ENCODE measurements at regions not wholly inside any gene's neighbourhood (a gene's known extent, or its start where the extent isn't known, plus 50 kb on each side); places are given as distances from the start of the nearest gene placed in this dataset.
"Not testable (repeated sequence)": the region's sequence is repeated elsewhere in the genome, so short reads cannot be mapped to it uniquely, and the experiment has no call there.

DNA sequence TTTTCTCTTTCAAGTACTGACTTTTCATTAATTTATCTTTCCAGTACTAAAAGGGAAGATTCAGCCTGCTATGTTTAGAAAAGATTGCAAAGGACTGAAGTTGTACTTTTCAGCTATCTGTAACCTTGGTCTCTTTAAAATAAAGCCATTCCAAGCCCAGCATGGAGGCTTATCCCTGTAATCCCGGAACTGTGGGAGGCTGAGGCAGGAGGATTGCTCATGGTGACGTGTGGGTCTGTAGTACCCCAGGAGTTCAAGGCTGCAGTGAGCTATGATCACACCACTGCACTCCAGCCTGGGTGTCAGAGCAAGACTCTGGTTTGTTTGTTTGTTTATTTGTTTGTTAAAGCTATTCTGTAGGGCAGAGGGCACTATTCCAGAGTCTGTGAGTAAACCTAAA is 50.6 kb upstream of the TMEM170B start:
- POLR2A ChIA-PET: no interaction called here
- Mint-ChIP-seq H3K4me1 (no peaks in the 10 kb centered on the region), H3K27ac (no peak overlapping the region), H3K36me3 (no peaks in the 10 kb centered on the region), H3K27me3 (no peaks in the 10 kb centered on the region), H3K4me3 (no peak overlapping the region), H3K9me3 (no peaks in the 10 kb centered on the region)
- ATAC-seq (no peak), DNase-seq (no peak)

DNA sequence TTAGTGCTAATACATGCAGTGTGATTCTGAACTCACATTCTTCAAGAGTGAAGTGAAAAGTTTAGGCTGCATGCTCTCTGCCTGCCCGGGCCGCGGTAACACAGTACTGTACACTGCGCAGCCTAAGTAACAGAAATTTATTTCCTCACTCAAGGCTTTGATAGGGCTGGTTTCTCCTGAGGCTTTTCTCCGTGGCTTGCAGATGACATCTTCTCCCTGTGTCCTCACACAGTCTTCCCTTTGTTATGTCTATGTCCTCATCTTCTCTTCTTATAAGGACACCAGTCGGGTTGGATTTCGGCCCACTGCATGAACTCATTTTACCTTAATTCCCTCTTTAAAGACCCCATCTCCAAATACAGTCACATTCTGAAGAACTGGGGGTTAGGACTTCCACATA is 51.1 kb upstream of the TMEM170B start:
- ATAC-seq (no peak), DNase-seq (no peak)
- H3K9me3 Mint-ChIP-seq: no peaks in the 10 kb centered on the region
- no peaks in the 10 kb centered on the region for H3K4me1 Mint-ChIP-seq
- POLR2A ChIA-PET: no interaction called here
- no peaks in the 10 kb centered on the region for H3K36me3 Mint-ChIP-seq
- H3K27me3 Mint-ChIP-seq: no peaks in the 10 kb centered on the region
- no peak overlapping the region for H3K4me3 Mint-ChIP-seq
- H3K27ac Mint-ChIP-seq: no peak overlapping the region

GRCh38 chr6:11486051-11486450 is 51.5 kb upstream of the TMEM170B start:
- H3K27me3 Mint-ChIP-seq: no peaks in the 10 kb centered on the region
- no peaks in the 10 kb centered on the region for H3K9me3 Mint-ChIP-seq
- H3K4me3 Mint-ChIP-seq: no peak overlapping the region
- H3K4me1 Mint-ChIP-seq: no peaks in the 10 kb centered on the region
- DNase-seq (no peak), ATAC-seq (no peak)
- POLR2A ChIA-PET: interaction anchor here (0.7 kb wide), 1 partner anchor 60 kb away, joined by 3 read pairs; no protein-coding TSS in a partner anchor
- H3K36me3 Mint-ChIP-seq: no peaks in the 10 kb centered on the region
- H3K27ac Mint-ChIP-seq: no peak overlapping the region

GRCh38 chr6:11485271-11485670 is 52.3 kb upstream of the TMEM170B start:
- POLR2A ChIA-PET: interaction anchor here (0.7 kb wide), 1 partner anchor 61 kb away, joined by 3 read pairs; no protein-coding TSS in a partner anchor

GRCh38 chr6:11484441-11484840 is 53.1 kb upstream of the TMEM170B start:
- POLR2A ChIA-PET: no interaction called here

More at GRCh38 chr6:11485271-11485670, 52.3 kb upstream of the TMEM170B start:
- Mint-ChIP-seq H3K36me3 (no peaks in the 10 kb centered on the region), H3K9me3 (no peaks in the 10 kb centered on the region), H3K27ac (no peak overlapping the region), H3K27me3 (peaks cover 0 to under 1% (median 0%) of the 10 kb centered on the region in 5 donors), H3K4me3 (no peak overlapping the region), H3K4me1 (no peaks in the 10 kb centered on the region)
- ATAC-seq (no peak), DNase-seq (no peak)

GRCh38 chr6:11482616-11483015 is 54.9 kb upstream of the TMEM170B start:
- no peak for DNase-seq
- ATAC-seq: no peak
- Mint-ChIP-seq H3K4me3 (no peak overlapping the region), H3K27me3 (peaks cover 0 to 2% (median 0%) of the 10 kb centered on the region in 5 donors), H3K36me3 (no peaks in the 10 kb centered on the region), H3K4me1 (no peaks in the 10 kb centered on the region), H3K9me3 (no peaks in the 10 kb centered on the region), H3K27ac (no peak overlapping the region)
- POLR2A ChIA-PET: no interaction called here

More at GRCh38 chr6:11484441-11484840, 53.1 kb upstream of the TMEM170B start:
- H3K9me3 Mint-ChIP-seq: no peaks in the 10 kb centered on the region
- H3K36me3 Mint-ChIP-seq: no peaks in the 10 kb centered on the region
- peaks cover 0 to 2% (median 0%) of the 10 kb centered on the region in 5 donors for H3K27me3 Mint-ChIP-seq
- H3K27ac Mint-ChIP-seq: no peak overlapping the region
- ATAC-seq (no peak), DNase-seq (no peak)
- no peak overlapping the region for H3K4me3 Mint-ChIP-seq
- H3K4me1 Mint-ChIP-seq: no peaks in the 10 kb centered on the region

DNA sequence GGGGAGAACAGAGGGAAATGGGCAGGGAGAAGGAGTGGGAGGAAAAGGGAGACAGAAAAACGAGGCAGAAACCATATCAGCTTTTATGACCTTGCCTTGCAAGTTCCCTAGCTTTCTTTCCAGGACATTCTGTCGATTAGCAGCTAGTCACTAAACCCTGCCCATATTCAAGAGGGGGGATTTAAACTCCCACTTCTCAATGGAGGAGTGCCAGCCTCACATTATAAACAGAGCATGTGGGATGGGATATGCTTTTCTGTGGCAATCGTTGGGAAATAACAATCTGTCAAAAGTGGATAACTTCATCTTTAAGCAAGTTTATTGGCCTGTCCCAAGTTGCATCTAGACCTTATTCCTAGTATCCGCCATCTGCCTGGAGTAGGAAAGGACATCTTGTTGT is 57.0 kb upstream of the TMEM170B start:
- H3K9me3 Mint-ChIP-seq: no peaks in the 10 kb centered on the region
- no peak overlapping the region for H3K4me3 Mint-ChIP-seq
- no peak for DNase-seq
- POLR2A ChIA-PET: no interaction called here
- no peaks in the 10 kb centered on the region for H3K4me1 Mint-ChIP-seq
- H3K27ac Mint-ChIP-seq: no peak overlapping the region
- no peak for ATAC-seq
- peaks cover 0 to 9% (median 0%) of the 10 kb centered on the region in 5 donors for H3K27me3 Mint-ChIP-seq
- H3K36me3 Mint-ChIP-seq: no peaks in the 10 kb centered on the region

- ATAC-seq (no peak), DNase-seq (no peak)
- Mint-ChIP-seq H3K9me3 (no peaks in the 10 kb centered on the region), H3K4me1 (no peaks in the 10 kb centered on the region), H3K4me3 (no peak overlapping the region), H3K27me3 (peaks cover 2 to 12% (median 5%) of the 10 kb centered on the region in 5 donors), H3K36me3 (no peaks in the 10 kb centered on the region), H3K27ac (no peak overlapping the region)
- POLR2A ChIA-PET: no interaction called here
Observed at GRCh38 chr6:11479296-11479695, 58.3 kb upstream of the TMEM170B start.

GRCh38 chr6:11478586-11478985 is 59.0 kb upstream of the TMEM170B start:
- Mint-ChIP-seq H3K27me3 (peaks cover 2 to 15% (median 7%) of the 10 kb centered on the region in 5 donors), H3K36me3 (no peaks in the 10 kb centered on the region), H3K27ac (no peak overlapping the region), H3K4me3 (no peak overlapping the region), H3K4me1 (no peaks in the 10 kb centered on the region), H3K9me3 (no peaks in the 10 kb centered on the region)
- no peak for ATAC-seq
- POLR2A ChIA-PET: no interaction called here
- no peak for DNase-seq

GRCh38 chr6:11475016-11475415 is 62.5 kb upstream of the TMEM170B start:
- Mint-ChIP-seq H3K36me3 (no peaks in the 10 kb centered on the region), H3K27ac (no peak overlapping the region), H3K9me3 (no peaks in the 10 kb centered on the region), H3K4me1 (no peaks in the 10 kb centered on the region), H3K27me3 (peaks cover 2 to 15% (median 6%) of the 10 kb centered on the region in 5 donors), H3K4me3 (no peak overlapping the region)
- ATAC-seq: no peak
- DNase-seq: no peak
- POLR2A ChIA-PET: no interaction called here

GRCh38 chr6:11473008-11473740 is 64.4 kb upstream of the TMEM170B start:
- Mint-ChIP-seq H3K27me3 (peaks cover 2 to 15% (median 6%) of the 10 kb centered on the region in 5 donors), H3K36me3 (no peaks in the 10 kb centered on the region), H3K4me1 (peaks cover 0 to 8% (median 0%) of the 10 kb centered on the region in 4 donors), H3K4me3 (no peak overlapping the region), H3K27ac (no peak overlapping the region), H3K9me3 (no peaks in the 10 kb centered on the region)
- DNase-seq (no peak), ATAC-seq (no peak)
- POLR2A ChIA-PET: no interaction called here

- POLR2A ChIA-PET: no interaction called here
- DNase-seq: no peak
- H3K4me1 Mint-ChIP-seq: peaks cover 0 to 22% (median 0%) of the 10 kb centered on the region in 4 donors
- H3K27ac Mint-ChIP-seq: no peak overlapping the region
- no peak for ATAC-seq
- H3K9me3 Mint-ChIP-seq: no peaks in the 10 kb centered on the region
- H3K4me3 Mint-ChIP-seq: no peak overlapping the region
- no peaks in the 10 kb centered on the region for H3K36me3 Mint-ChIP-seq
- peaks cover 2 to 12% (median 6%) of the 10 kb centered on the region in 5 donors for H3K27me3 Mint-ChIP-seq
Observed at GRCh38 chr6:11471261-11471660, 66.3 kb upstream of the TMEM170B start.

DNA sequence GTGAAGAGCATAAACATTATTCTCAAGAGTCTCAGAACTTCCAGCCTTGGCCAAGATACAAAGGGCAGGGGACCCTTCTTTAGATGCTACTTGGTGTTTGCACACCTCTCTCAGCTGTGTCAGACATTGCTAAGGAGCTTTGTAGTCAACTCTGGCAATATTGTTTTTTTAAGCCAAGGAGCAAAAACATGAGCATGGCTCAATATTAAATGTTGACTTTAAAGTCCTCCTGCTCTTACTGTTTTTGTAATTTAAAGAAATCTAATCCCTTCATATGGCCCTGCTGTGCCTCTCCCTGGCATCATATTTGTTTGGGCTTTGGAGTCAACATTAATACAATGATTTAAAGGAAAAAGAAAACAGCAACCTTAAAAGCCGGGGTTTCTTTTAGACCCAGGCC is 67.9 kb upstream of the TMEM170B start:
- Mint-ChIP-seq H3K4me3 (no peak overlapping the region), H3K9me3 (no peaks in the 10 kb centered on the region), H3K4me1 (peaks cover 0 to 22% (median 0%) of the 10 kb centered on the region in 4 donors), H3K27ac (no peak overlapping the region), H3K36me3 (no peaks in the 10 kb centered on the region), H3K27me3 (peaks cover 2 to 9% (median 6%) of the 10 kb centered on the region in 5 donors)
- POLR2A ChIA-PET: no interaction called here
- DNase-seq (no peak), ATAC-seq (no peak)

- DNase-seq, H3K9me3 Mint-ChIP-seq, H3K27ac Mint-ChIP-seq, H3K4me3 Mint-ChIP-seq, H3K36me3 Mint-ChIP-seq, H3K27me3 Mint-ChIP-seq, ATAC-seq, POLR2A ChIA-PET: not testable (repeated sequence)
- H3K4me1 Mint-ChIP-seq: peaks cover 0 to 23% (median 0%) of the 10 kb centered on the region in 4 donors
Observed at GRCh38 chr6:11468271-11468670, 69.3 kb upstream of the TMEM170B start.

Measured in naive thymus-derived CD8-positive, alpha-beta T cell (primary cell).